ENCODE measurements at regions not wholly inside any gene's neighbourhood (a gene's known extent, or its start where the extent isn't known, plus 50 kb on each side); places are given as distances from the start of the nearest gene placed in this dataset.

- Histone ChIP-seq H3K9ac (ENCODE audit: low read length) (no peak overlapping the region), H3K79me2 (ENCODE audit: insufficient read depth, low read length) (no peaks in the 10 kb centered on the region), H3K9me2 (ENCODE audit: low read depth, low read length) (no peaks in the 10 kb centered on the region), H4K20me1 (ENCODE audit: insufficient read depth, low read length) (no peaks in the 10 kb centered on the region), H3F3A (ENCODE audit: insufficient read depth, low read length) (no peaks in the 10 kb centered on the region), H3K4me1 (ENCODE audit: insufficient read depth, low read length, severe bottlenecking) (no peaks in the 10 kb centered on the region), H3K4me2 (ENCODE audit: low read length) (no peak overlapping the region), H3K27ac (ENCODE audit: low read depth, low read length, poor library complexity, severe bottlenecking) (no peak overlapping the region), H3K9me3 (ENCODE audit: low read length) (no peaks in the 10 kb centered on the region), H3K4me3 (ENCODE audit: low read depth, low read length, poor library complexity, severe bottlenecking) (no peak overlapping the region), H2AFZ (ENCODE audit: low read length) (no peak overlapping the region), H3K36me3 (ENCODE audit: insufficient read depth, low read length) (no peaks in the 10 kb centered on the region), H3K27me3 (ENCODE audit: insufficient read depth, low read length) (no peaks in the 10 kb centered on the region)
- TF ChIP-seq CTCF (IDR thresholded peaks at IDR 0.05; ENCODE audit: low read length) (no peak), EZH2 (IDR thresholded peaks at IDR 0.05; ENCODE audit: borderline replicate concordance, low read length) (no peak)
These were observed 372.1 kb upstream of the FAR2 start for GRCh38 chr12:28776913-28777422.

- Histone ChIP-seq H3K9me2 (ENCODE audit: low read depth, low read length) (no peaks in the 10 kb centered on the region), H3F3A (ENCODE audit: insufficient read depth, low read length) (no peaks in the 10 kb centered on the region), H3K36me3 (ENCODE audit: insufficient read depth, low read length) (no peaks in the 10 kb centered on the region), H3K79me2 (ENCODE audit: insufficient read depth, low read length) (no peaks in the 10 kb centered on the region), H3K9ac (ENCODE audit: low read length) (no peak overlapping the region), H3K4me3 (ENCODE audit: low read depth, low read length, poor library complexity, severe bottlenecking) (no peak overlapping the region), H3K27me3 (ENCODE audit: insufficient read depth, low read length) (no peaks in the 10 kb centered on the region), H3K27ac (ENCODE audit: low read depth, low read length, poor library complexity, severe bottlenecking) (no peak overlapping the region), H3K4me2 (ENCODE audit: low read length) (no peak overlapping the region), H3K9me3 (ENCODE audit: low read length) (no peaks in the 10 kb centered on the region), H4K20me1 (ENCODE audit: insufficient read depth, low read length) (no peaks in the 10 kb centered on the region), H2AFZ (ENCODE audit: low read length) (no peak overlapping the region), H3K4me1 (ENCODE audit: insufficient read depth, low read length, severe bottlenecking) (no peaks in the 10 kb centered on the region)
- TF ChIP-seq CTCF (IDR thresholded peaks at IDR 0.05; ENCODE audit: low read length) (no peak), EZH2 (IDR thresholded peaks at IDR 0.05; ENCODE audit: borderline replicate concordance, low read length) (no peak)
These were observed 371.3 kb upstream of the FAR2 start for GRCh38 chr12:28777603-28778365.

GRCh38 chr12:28780096-28780495 lies 369.0 kb upstream of the FAR2 start:
- no peaks in the 10 kb centered on the region for H3F3A ChIP-seq (ENCODE audit: insufficient read depth, low read length)
- H3K9ac ChIP-seq (ENCODE audit: low read length), result no peak overlapping the region
- H3K4me2 ChIP-seq (ENCODE audit: low read length), result no peak overlapping the region
- H3K27ac ChIP-seq (ENCODE audit: low read depth, low read length, poor library complexity, severe bottlenecking), result no peak overlapping the region
- H3K36me3 ChIP-seq (ENCODE audit: insufficient read depth, low read length), result no peaks in the 10 kb centered on the region
- H3K9me3 ChIP-seq (ENCODE audit: low read length), result no peaks in the 10 kb centered on the region
- H3K79me2 ChIP-seq (ENCODE audit: insufficient read depth, low read length), result no peaks in the 10 kb centered on the region
- H3K4me1 ChIP-seq (ENCODE audit: insufficient read depth, low read length, severe bottlenecking), result no peaks in the 10 kb centered on the region
- H4K20me1 ChIP-seq (ENCODE audit: insufficient read depth, low read length), result no peaks in the 10 kb centered on the region
- no peaks in the 10 kb centered on the region for H3K27me3 ChIP-seq (ENCODE audit: insufficient read depth, low read length)
- H2AFZ ChIP-seq (ENCODE audit: low read length), result no peak overlapping the region
- H3K9me2 ChIP-seq (ENCODE audit: low read depth, low read length), result no peaks in the 10 kb centered on the region
- TF ChIP-seq EZH2 (IDR thresholded peaks at IDR 0.05; ENCODE audit: borderline replicate concordance, low read length), result no peak
- TF ChIP-seq CTCF (IDR thresholded peaks at IDR 0.05; ENCODE audit: low read length), result no peak
- H3K4me3 ChIP-seq (ENCODE audit: low read depth, low read length, poor library complexity, severe bottlenecking), result no peak overlapping the region
